B cell (primary cell): ENCODE measurements at regions not wholly inside any gene's neighbourhood (a gene's known extent, or its start where the extent isn't known, plus 50 kb on each side); places are given as distances from the start of the nearest gene placed in this dataset.
"Not testable (repeated sequence)": the region's sequence is repeated elsewhere in the genome, so short reads cannot be mapped to it uniquely, and the experiment has no call there.

Source experiments
- ATAC-seq: fragments of 200-7000 bp; cut with Tn5 transposase; one replicate; pipeline ENCODE4 v1.10.0; 2021; ENCODE audit warnings: low read depth, mild to moderate bottlenecking, moderate number of reproducible peaks, moderate library complexity
- CTCF ChIA-PET: fragments of 350-600 bp; sonication (Branson Sonifier 250); formaldehyde crosslinking; loops from one replicate; lab custom pipeline; 2021; ENCODE audit warnings: antibody characterized with exemption, inconsistent platforms; lab: Charles Lee
- POLR2A ChIA-PET: fragments of 350-600 bp; sonication (Branson Sonifier 250); formaldehyde crosslinking; loops from one replicate; lab custom pipeline; 2021; ENCODE audit warnings: antibody characterized with exemption; lab: Charles Lee
- DNase-seq: peaks from one replicate; pipeline ENCODE4 v3.0.0; 2013
- H2AFZ ChIP-seq: 2 replicates; pipeline ENCODE4 v1.6.1; 2012; ENCODE audit warnings: mild to moderate bottlenecking, low read depth, low read length; ENCODE audit not compliant: insufficient read depth, poor library complexity, severe bottlenecking
- H3K27ac ChIP-seq, 2 donors: 1 replicate in 1 of 2; 2 replicates in 1 of 2; pipeline ENCODE4 v1.5.1; 2012 to 2013; ENCODE audit warnings: low read length in 2 of 2, mild to moderate bottlenecking in 2 of 2, moderate library complexity in 1 of 2
- H3K27me3 ChIP-seq, 4 experiments: fragments of 200-600 bp in 1 of 4; sonication (generic) in 1 of 4; replicated peaks in 1 of 4; 1 replicate in 2 of 4; 2 replicates in 2 of 4; pipeline versions ENCODE4 v1.6.1 to v1.7.0; 2013 to 2016; ENCODE audit warnings: low read length in 3 of 4, mild to moderate bottlenecking in 2 of 4, mixed read lengths in 1 of 4, moderate library complexity in 1 of 4; ENCODE audit not compliant: insufficient read depth in 4 of 4, control insufficient read depth in 3 of 4; ENCODE audit errors: control extremely low read depth in 1 of 4
- H3K36me3 ChIP-seq, 2 experiments: replicated peaks in 1 of 2; 1 replicate in 1 of 2; 2 replicates in 1 of 2; pipeline versions ENCODE4 v1.6.1 to v1.7.1; 2013; ENCODE audit warnings: low read length in 1 of 2; ENCODE audit not compliant: insufficient read depth in 2 of 2, control insufficient read depth in 1 of 2; ENCODE audit errors: control extremely low read depth in 1 of 2, extremely low read depth in 1 of 2
- H3K4me1 ChIP-seq, 2 donors: fragments of 200-600 bp in 1 of 2; sonication (generic) in 1 of 2; 1 replicate in 1 of 2; 2 replicates in 1 of 2; pipeline versions ENCODE4 v1.5.1 to v1.6.1; 2013 to 2017; ENCODE audit warnings: low read length in 2 of 2; ENCODE audit not compliant: control insufficient read depth in 2 of 2, insufficient read depth in 2 of 2
- H3K4me2 ChIP-seq: replicated peaks from 2 replicates; pipeline ENCODE3; 2012; ENCODE audit warnings: mild to moderate bottlenecking, low read depth, low read length; ENCODE audit not compliant: poor library complexity, severe bottlenecking
- H3K4me3 ChIP-seq, 5 experiments: fragments of 200-600 bp in 1 of 5; sonication (generic) in 1 of 5; 1 replicate in 3 of 5; 2 replicates in 2 of 5; pipeline versions ENCODE4 v1.5.1 to v1.7.0; 2011 to 2016; ENCODE audit warnings: low read length in 4 of 5, mild to moderate bottlenecking in 4 of 5, low read depth in 2 of 5, control low read depth in 1 of 5, moderate library complexity in 1 of 5; ENCODE audit not compliant: insufficient read depth in 1 of 5; ENCODE audit errors: control extremely low read depth in 1 of 5, extremely low read depth in 1 of 5
- H3K79me2 ChIP-seq: fragments of 200-600 bp; sonication (generic); one replicate; pipeline ENCODE4 v1.6.0; 2016; ENCODE audit warnings: low read length; ENCODE audit not compliant: control insufficient read depth, insufficient read depth
- H3K9ac ChIP-seq: fragments of 200-600 bp; sonication (generic); 2 replicates; pipeline ENCODE4 v1.6.1; 2017; ENCODE audit warnings: mild to moderate bottlenecking, low read length, moderate library complexity
- H3K9me3 ChIP-seq, 3 donors: one replicate each; pipeline versions ENCODE4 v1.6.1 to v1.7.1; 2013; ENCODE audit warnings: low read length in 2 of 3; ENCODE audit not compliant: control insufficient read depth in 2 of 3, insufficient read depth in 1 of 3; ENCODE audit errors: control extremely low read depth in 1 of 3
- H4K20me1 ChIP-seq: 2 replicates; pipeline ENCODE4 v1.6.0; 2012; ENCODE audit warnings: mild to moderate bottlenecking, low read length; ENCODE audit not compliant: insufficient read depth, control insufficient read depth, poor library complexity, severe bottlenecking
- H3K27ac Mint-ChIP-seq: one replicate; pipeline ENCODE4 v1.8.0; 2021; ENCODE audit warnings: mixed read lengths
- H3K27me3 Mint-ChIP-seq: one replicate; pipeline ENCODE4 v1.8.0; 2021; ENCODE audit warnings: mixed read lengths
- H3K4me1 Mint-ChIP-seq: one replicate; pipeline ENCODE4 v1.8.0; 2021; ENCODE audit warnings: mixed read lengths
- H3K4me3 Mint-ChIP-seq: one replicate; pipeline ENCODE4 v1.8.0; 2021; ENCODE audit warnings: mixed read lengths
- H3K9me3 Mint-ChIP-seq: one replicate; pipeline ENCODE4 v1.8.0; 2022; ENCODE audit warnings: mixed read lengths; ENCODE audit not compliant: insufficient read depth
- EZH2 ChIP-seq: IDR thresholded peaks from 2 replicates; pipeline ENCODE4 v1.6.1; 2012; ENCODE audit warnings: borderline replicate concordance, low read depth, mild to moderate bottlenecking, moderate library complexity, low read length; ENCODE audit not compliant: insufficient read depth, poor library complexity, severe bottlenecking
- WGBS: methylation state at CpG from one replicate; pipeline ENCODE4 v1.1.5; 2013; ENCODE audit warnings: missing lambda C conversion rate; ENCODE audit not compliant: insufficient coverage; 5-methylcytosine and 5-hydroxymethylcytosine counted together
- intact Hi-C: fragments of 100-400 bp; cut with micrococcal nuclease; formaldehyde crosslinking; loops from one replicate; pipeline ENCODE4 v1.10.0; 2022
- TF ChIP-seq, protein P1 (sequence below): fragments of 200-600 bp; IDR thresholded peaks from one replicate; pipeline ENCODE4 v1.8.0; 2022; ENCODE audit warnings: antibody characterized with exemption, mild to moderate bottlenecking

DNA sequence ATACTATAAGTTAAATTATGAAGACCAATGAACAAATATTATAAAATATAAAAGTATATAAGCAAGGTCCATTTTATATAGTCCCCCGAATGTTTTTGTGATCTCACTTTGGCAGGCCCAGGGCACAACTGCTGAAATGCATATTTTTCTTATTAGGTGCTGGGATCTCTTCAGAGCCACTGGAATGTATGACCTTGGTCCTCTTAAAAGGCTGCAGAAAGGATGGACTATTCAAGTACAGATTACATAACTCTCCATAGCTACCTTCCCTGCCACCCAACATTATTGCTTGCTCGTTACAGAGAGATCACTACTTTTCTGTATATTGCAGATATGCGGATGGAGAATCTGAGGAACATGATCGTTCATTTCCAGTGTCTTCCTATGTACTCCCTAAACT lies 925.6 kb upstream of the CELF4 start:
- no peak for DNase-seq
- no peak for ATAC-seq
- no peaks in the 10 kb centered on the region for H3K4me1 ChIP-seq
- H3K4me3 ChIP-seq, result no peak overlapping the region
- H3K9me3 ChIP-seq, result no peaks in the 10 kb centered on the region
- H3K27ac Mint-ChIP-seq, result no peak overlapping the region
- no peak overlapping the region for H3K9ac ChIP-seq
- H3K79me2 ChIP-seq, result no peaks in the 10 kb centered on the region
- intact Hi-C loops, result no loop called here
- no CpG with 5 or more reads among the region's 4 CpGs for WGBS
- POLR2A ChIA-PET, result no interaction called here
- no peak overlapping the region for H3K4me2 ChIP-seq
- TF ChIP-seq EZH2, result no peak
- TF ChIP-seq, protein P1, sequence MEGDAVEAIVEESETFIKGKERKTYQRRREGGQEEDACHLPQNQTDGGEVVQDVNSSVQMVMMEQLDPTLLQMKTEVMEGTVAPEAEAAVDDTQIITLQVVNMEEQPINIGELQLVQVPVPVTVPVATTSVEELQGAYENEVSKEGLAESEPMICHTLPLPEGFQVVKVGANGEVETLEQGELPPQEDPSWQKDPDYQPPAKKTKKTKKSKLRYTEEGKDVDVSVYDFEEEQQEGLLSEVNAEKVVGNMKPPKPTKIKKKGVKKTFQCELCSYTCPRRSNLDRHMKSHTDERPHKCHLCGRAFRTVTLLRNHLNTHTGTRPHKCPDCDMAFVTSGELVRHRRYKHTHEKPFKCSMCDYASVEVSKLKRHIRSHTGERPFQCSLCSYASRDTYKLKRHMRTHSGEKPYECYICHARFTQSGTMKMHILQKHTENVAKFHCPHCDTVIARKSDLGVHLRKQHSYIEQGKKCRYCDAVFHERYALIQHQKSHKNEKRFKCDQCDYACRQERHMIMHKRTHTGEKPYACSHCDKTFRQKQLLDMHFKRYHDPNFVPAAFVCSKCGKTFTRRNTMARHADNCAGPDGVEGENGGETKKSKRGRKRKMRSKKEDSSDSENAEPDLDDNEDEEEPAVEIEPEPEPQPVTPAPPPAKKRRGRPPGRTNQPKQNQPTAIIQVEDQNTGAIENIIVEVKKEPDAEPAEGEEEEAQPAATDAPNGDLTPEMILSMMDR, result no peak
- no peaks in the 10 kb centered on the region for H3K27me3 Mint-ChIP-seq
- no peak overlapping the region for H3K4me3 Mint-ChIP-seq
- CTCF ChIA-PET, result no interaction called here
- no peaks in the 10 kb centered on the region for H3K27me3 ChIP-seq
- no peak overlapping the region for H3K27ac ChIP-seq
- H3K9me3 Mint-ChIP-seq, result peaks cover 2% of the 10 kb centered on the region
- H3K4me1 Mint-ChIP-seq, result no peaks in the 10 kb centered on the region
- no peaks in the 10 kb centered on the region for H4K20me1 ChIP-seq
- no peaks in the 10 kb centered on the region for H3K36me3 ChIP-seq
- no peak overlapping the region for H2AFZ ChIP-seq

DNA sequence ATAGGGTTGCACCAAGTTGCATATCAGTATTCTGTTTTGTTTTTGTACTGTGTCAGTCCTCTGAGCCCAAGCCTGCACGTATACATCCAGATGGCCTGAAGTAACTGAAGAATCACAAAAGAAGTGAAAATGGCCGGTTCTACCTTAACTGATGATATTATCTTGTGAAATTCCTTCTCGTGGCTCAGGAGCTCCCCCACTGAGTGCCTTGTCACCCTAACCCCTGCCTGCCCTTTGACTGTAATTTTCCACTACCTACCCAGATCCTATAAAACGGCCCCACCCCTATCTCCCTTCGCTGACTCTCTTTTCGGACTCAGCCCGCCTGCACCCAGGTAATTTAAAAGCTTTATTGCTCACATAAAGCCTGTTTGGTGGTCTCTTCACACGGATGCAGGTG lies 924.1 kb upstream of the CELF4 start:
- ATAC-seq, intact Hi-C loops, H3K27me3 Mint-ChIP-seq, H3K27me3 ChIP-seq, H3K9me3 Mint-ChIP-seq, H3K36me3 ChIP-seq, H3K4me3 ChIP-seq, H3K79me2 ChIP-seq, H3K9me3 ChIP-seq, H3K27ac ChIP-seq, H3K4me2 ChIP-seq, H4K20me1 ChIP-seq, H3K4me1 Mint-ChIP-seq, DNase-seq, H2AFZ ChIP-seq, CTCF ChIA-PET, H3K4me1 ChIP-seq, H3K27ac Mint-ChIP-seq, H3K9ac ChIP-seq, H3K4me3 Mint-ChIP-seq, POLR2A ChIA-PET: not testable (repeated sequence)
- WGBS, result 83% methylated on average over 4 of the region's 8 CpGs
